ENCODE measurements at regions not wholly inside any gene's neighbourhood (a gene's known extent, or its start where the extent isn't known, plus 50 kb on each side); places are given as distances from the start of the nearest gene placed in this dataset.

DNA sequence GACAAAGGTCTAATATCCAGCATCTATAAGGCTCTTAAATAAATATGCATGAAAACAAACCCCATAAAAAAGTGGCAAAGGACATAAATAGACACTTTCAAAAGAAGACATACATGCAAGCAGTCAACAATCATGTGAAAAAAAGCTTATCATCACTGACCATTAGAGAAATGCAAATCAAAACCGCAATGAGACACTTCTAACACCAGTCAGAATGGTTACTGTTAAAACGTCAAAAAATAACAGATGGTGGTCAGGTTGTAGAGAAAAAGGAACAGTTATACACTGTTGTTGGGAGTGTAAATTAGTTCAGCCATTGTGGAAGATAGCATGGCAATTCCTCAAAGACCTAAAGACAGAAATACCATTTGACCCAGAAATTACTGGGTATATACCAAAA is 440.7 kb upstream of the KCNMB2 start (continued):
- TF ChIP-seq, protein P1, sequence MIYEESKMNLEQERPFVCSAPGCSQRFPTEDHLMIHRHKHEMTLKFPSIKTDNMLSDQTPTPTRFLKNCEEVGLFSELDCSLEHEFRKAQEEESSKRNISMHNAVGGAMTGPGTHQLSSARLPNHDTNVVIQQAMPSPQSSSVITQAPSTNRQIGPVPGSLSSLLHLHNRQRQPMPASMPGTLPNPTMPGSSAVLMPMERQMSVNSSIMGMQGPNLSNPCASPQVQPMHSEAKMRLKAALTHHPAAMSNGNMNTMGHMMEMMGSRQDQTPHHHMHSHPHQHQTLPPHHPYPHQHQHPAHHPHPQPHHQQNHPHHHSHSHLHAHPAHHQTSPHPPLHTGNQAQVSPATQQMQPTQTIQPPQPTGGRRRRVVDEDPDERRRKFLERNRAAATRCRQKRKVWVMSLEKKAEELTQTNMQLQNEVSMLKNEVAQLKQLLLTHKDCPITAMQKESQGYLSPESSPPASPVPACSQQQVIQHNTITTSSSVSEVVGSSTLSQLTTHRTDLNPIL (CRISPR knock-in tag; IDR thresholded peaks at IDR 0.05; ENCODE audit: low read depth): no peak
- no peak for TF ChIP-seq ZNF70 (CRISPR knock-in tag; IDR thresholded peaks at IDR 0.05)
- TF ChIP-seq, protein P2, sequence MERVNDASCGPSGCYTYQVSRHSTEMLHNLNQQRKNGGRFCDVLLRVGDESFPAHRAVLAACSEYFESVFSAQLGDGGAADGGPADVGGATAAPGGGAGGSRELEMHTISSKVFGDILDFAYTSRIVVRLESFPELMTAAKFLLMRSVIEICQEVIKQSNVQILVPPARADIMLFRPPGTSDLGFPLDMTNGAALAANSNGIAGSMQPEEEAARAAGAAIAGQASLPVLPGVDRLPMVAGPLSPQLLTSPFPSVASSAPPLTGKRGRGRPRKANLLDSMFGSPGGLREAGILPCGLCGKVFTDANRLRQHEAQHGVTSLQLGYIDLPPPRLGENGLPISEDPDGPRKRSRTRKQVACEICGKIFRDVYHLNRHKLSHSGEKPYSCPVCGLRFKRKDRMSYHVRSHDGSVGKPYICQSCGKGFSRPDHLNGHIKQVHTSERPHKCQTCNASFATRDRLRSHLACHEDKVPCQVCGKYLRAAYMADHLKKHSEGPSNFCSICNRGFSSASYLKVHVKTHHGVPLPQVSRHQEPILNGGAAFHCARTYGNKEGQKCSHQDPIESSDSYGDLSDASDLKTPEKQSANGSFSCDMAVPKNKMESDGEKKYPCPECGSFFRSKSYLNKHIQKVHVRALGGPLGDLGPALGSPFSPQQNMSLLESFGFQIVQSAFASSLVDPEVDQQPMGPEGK (CRISPR knock-in tag; IDR thresholded peaks at IDR 0.05; ENCODE audit: borderline replicate concordance): no peak

DNA sequence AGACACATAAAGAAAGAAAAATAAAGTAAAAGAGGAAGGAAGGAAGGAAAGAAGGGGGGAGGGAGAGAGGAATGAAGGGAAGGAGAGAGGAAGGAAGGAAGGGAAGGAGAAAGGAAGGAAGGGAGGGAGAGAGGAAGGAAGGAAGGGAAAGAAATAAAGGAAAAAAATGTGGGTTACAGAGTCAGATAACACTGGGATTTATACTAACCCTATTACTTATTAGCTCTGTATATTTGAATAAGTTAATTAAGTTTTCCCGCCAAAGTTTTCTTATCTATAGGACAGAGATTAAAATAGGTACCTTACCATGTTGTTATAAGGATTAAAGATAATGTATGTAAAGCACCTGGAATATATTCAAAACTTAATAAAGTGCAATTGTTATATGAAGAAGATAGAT is 439.3 kb upstream of the KCNMB2 start:
- no peak for ATAC-seq
- TF ChIP-seq, protein P2 (CRISPR knock-in tag; IDR thresholded peaks at IDR 0.05; ENCODE audit: borderline replicate concordance): no peak
- TF ChIP-seq, protein P3, sequence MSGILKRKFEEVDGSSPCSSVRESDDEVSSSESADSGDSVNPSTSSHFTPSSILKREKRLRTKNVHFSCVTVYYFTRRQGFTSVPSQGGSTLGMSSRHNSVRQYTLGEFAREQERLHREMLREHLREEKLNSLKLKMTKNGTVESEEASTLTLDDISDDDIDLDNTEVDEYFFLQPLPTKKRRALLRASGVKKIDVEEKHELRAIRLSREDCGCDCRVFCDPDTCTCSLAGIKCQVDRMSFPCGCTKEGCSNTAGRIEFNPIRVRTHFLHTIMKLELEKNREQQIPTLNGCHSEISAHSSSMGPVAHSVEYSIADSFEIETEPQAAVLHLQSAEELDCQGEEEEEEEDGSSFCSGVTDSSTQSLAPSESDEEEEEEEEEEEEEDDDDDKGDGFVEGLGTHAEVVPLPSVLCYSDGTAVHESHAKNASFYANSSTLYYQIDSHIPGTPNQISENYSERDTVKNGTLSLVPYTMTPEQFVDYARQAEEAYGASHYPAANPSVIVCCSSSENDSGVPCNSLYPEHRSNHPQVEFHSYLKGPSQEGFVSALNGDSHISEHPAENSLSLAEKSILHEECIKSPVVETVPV (CRISPR knock-in tag; IDR thresholded peaks at IDR 0.05): no peak
- TF ChIP-seq, protein P4, sequence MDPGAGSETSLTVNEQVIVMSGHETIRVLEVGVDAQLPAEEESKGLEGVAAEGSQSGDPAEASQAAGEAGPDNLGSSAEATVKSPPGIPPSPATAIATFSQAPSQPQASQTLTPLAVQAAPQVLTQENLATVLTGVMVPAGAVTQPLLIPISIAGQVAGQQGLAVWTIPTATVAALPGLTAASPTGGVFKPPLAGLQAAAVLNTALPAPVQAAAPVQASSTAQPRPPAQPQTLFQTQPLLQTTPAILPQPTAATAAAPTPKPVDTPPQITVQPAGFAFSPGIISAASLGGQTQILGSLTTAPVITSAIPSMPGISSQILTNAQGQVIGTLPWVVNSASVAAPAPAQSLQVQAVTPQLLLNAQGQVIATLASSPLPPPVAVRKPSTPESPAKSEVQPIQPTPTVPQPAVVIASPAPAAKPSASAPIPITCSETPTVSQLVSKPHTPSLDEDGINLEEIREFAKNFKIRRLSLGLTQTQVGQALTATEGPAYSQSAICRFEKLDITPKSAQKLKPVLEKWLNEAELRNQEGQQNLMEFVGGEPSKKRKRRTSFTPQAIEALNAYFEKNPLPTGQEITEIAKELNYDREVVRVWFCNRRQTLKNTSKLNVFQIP (CRISPR knock-in tag; IDR thresholded peaks at IDR 0.05; ENCODE audit: borderline replicate concordance, low read depth): no peak
- TF ChIP-seq ISL1 (CRISPR knock-in tag; IDR thresholded peaks at IDR 0.05): no peak
- TF ChIP-seq OSR1 (CRISPR knock-in tag; IDR thresholded peaks at IDR 0.05): no peak
- no peak for TF ChIP-seq ARNTL (CRISPR knock-in tag; IDR thresholded peaks at IDR 0.05; ENCODE audit: borderline replicate concordance, low read depth)
- TF ChIP-seq ZC3H10 (CRISPR knock-in tag; IDR thresholded peaks at IDR 0.05): no peak

DNA sequence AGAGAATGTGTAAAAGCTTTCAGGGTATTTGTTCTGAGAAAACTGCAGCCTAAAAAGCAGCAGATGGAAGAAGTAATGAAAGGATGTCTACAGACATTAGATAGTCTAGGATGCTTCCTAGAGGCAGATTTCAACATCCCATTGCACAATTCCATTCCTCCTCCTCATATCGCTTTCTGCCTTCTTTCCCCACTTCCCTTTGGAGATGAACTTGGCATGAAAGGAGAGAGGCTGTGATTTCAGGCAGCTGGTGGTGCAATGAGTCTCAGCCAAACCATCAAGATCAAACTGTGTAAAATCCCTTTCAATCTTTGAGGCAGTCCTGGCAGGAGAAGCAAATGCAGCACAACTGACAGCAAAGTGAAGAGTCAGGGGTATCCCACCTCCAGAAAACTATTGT is 438.7 kb upstream of the KCNMB2 start:
- TF ChIP-seq ZFP30 (CRISPR knock-in tag; IDR thresholded peaks at IDR 0.05) (no peak), OSR1 (CRISPR knock-in tag; IDR thresholded peaks at IDR 0.05) (no peak), ISL1 (CRISPR knock-in tag; IDR thresholded peaks at IDR 0.05) (no peak), ARNTL (CRISPR knock-in tag; IDR thresholded peaks at IDR 0.05; ENCODE audit: borderline replicate concordance, low read depth) (no peak), TOX (CRISPR knock-in tag; IDR thresholded peaks at IDR 0.05; ENCODE audit: borderline replicate concordance) (no peak), TCF4 (CRISPR knock-in tag; IDR thresholded peaks at IDR 0.05; ENCODE audit: borderline replicate concordance) (no peak), ZNF565 (CRISPR knock-in tag; conservative IDR thresholded peaks at IDR 0.05; ENCODE audit: low read depth) (no peak), PPARA (CRISPR knock-in tag; IDR thresholded peaks at IDR 0.05; ENCODE audit: borderline replicate concordance) (no peak), CSDC2 (CRISPR knock-in tag; IDR thresholded peaks at IDR 0.05) (no peak), GLIS3 (CRISPR knock-in tag; IDR thresholded peaks at IDR 0.05) (no peak), RARB (CRISPR knock-in tag; IDR thresholded peaks at IDR 0.05) (no peak), BACH2 (CRISPR knock-in tag; IDR thresholded peaks at IDR 0.05; ENCODE audit: borderline replicate concordance) (no peak)
- TF ChIP-seq, protein P5, sequence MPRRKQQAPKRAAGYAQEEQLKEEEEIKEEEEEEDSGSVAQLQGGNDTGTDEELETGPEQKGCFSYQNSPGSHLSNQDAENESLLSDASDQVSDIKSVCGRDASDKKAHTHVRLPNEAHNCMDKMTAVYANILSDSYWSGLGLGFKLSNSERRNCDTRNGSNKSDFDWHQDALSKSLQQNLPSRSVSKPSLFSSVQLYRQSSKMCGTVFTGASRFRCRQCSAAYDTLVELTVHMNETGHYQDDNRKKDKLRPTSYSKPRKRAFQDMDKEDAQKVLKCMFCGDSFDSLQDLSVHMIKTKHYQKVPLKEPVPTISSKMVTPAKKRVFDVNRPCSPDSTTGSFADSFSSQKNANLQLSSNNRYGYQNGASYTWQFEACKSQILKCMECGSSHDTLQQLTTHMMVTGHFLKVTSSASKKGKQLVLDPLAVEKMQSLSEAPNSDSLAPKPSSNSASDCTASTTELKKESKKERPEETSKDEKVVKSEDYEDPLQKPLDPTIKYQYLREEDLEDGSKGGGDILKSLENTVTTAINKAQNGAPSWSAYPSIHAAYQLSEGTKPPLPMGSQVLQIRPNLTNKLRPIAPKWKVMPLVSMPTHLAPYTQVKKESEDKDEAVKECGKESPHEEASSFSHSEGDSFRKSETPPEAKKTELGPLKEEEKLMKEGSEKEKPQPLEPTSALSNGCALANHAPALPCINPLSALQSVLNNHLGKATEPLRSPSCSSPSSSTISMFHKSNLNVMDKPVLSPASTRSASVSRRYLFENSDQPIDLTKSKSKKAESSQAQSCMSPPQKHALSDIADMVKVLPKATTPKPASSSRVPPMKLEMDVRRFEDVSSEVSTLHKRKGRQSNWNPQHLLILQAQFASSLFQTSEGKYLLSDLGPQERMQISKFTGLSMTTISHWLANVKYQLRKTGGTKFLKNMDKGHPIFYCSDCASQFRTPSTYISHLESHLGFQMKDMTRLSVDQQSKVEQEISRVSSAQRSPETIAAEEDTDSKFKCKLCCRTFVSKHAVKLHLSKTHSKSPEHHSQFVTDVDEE (CRISPR knock-in tag; IDR thresholded peaks at IDR 0.05): no peak
- TF ChIP-seq, protein P2 (CRISPR knock-in tag; IDR thresholded peaks at IDR 0.05; ENCODE audit: borderline replicate concordance): no peak
- TF ChIP-seq, protein P3 (CRISPR knock-in tag; IDR thresholded peaks at IDR 0.05): no peak
- ATAC-seq: no peak

Measured in SK-N-SH treated with all-trans-retinoic acid at 6 μM for 48 hours (cell line).